Keratinocyte (primary cell): ENCODE measurements at regions not wholly inside any gene's neighbourhood (a gene's known extent, or its start where the extent isn't known, plus 50 kb on each side); places are given as distances from the start of the nearest gene placed in this dataset.

Experiments
- CTCF ChIP-seq, 3 experiments: IDR thresholded peaks in 1 of 3; conservative IDR thresholded peaks in 1 of 3; optimal IDR thresholded peaks in 1 of 3; 2 replicates in 2 of 3; 3 replicates in 1 of 3; pipeline versions ENCODE3 to v1.5.1; 2011; ENCODE audit warnings: low read length in 3 of 3, mild to moderate bottlenecking in 3 of 3, moderate library complexity in 2 of 3, control low read depth in 1 of 3, inconsistent platforms in 1 of 3; ENCODE audit not compliant: insufficient read depth in 2 of 3; ENCODE audit errors: extremely low read depth in 1 of 3
- EZH2 ChIP-seq: IDR thresholded peaks from one replicate; pipeline ENCODE4 v1.6.1; 2012; ENCODE audit warnings: inconsistent platforms, mild to moderate bottlenecking, low read length, moderate library complexity

- TF ChIP-seq CTCF (optimal IDR thresholded peaks at IDR 0.05 in 1 of 3, IDR thresholded peaks at IDR 0.05 in 1 of 3, conservative IDR thresholded peaks at IDR 0.05 in 1 of 3; ENCODE audit: extremely low read depth in 1 of 3, insufficient read depth in 2 of 3, low read length in 3 of 3) (no peak), EZH2 (no peak)
Measured at GRCh38 chr4:56102601-56103000, 153.9 kb downstream of the CEP135 start.
